IgD-negative memory B cell (primary cell): ENCODE measurements at regions not wholly inside any gene's neighbourhood (a gene's known extent, or its start where the extent isn't known, plus 50 kb on each side); places are given as distances from the start of the nearest gene placed in this dataset.

Source experiments
- H3K27ac Mint-ChIP-seq, 3 donors: one replicate each; pipeline ENCODE4 v1.8.0; 2020 to 2022; ENCODE audit warnings: mild to moderate bottlenecking in 3 of 3, mixed read lengths in 3 of 3, moderate library complexity in 1 of 3
- H3K27me3 Mint-ChIP-seq: one replicate; pipeline ENCODE4 v1.8.0; 2021; ENCODE audit warnings: mixed read lengths
- H3K36me3 Mint-ChIP-seq: one replicate; pipeline ENCODE4 v1.8.0; 2020; ENCODE audit warnings: mild to moderate bottlenecking, mixed read lengths
- H3K4me1 Mint-ChIP-seq, 3 donors: one replicate each; pipeline ENCODE4 v1.8.0; 2020 to 2022; ENCODE audit warnings: mixed read lengths in 3 of 3, mild to moderate bottlenecking in 1 of 3
- H3K4me3 Mint-ChIP-seq, 4 donors: one replicate each; pipeline ENCODE4 v1.8.0; 2020 to 2022; ENCODE audit warnings: mild to moderate bottlenecking in 4 of 4, mixed read lengths in 4 of 4, moderate library complexity in 3 of 4
- H3K9me3 Mint-ChIP-seq, 3 donors: one replicate each; pipeline ENCODE4 v1.8.0; 2020 to 2021; ENCODE audit warnings: mixed read lengths in 3 of 3, mild to moderate bottlenecking in 1 of 3

GRCh38 chr5:2803751-2804150, 52.3 kb upstream of the IRX2 start:
- no peaks in the 10 kb centered on the region for H3K4me1 Mint-ChIP-seq

GRCh38 chr5:2802693-2803365, 51.4 kb upstream of the IRX2 start:
- no peak overlapping the region for H3K27ac Mint-ChIP-seq
- peaks cover 0 to 8% (median 2%) of the 10 kb centered on the region in 3 donors for H3K9me3 Mint-ChIP-seq
- no peaks in the 10 kb centered on the region for H3K27me3 Mint-ChIP-seq
- no peak overlapping the region for H3K4me3 Mint-ChIP-seq
- H3K36me3 Mint-ChIP-seq = no peaks in the 10 kb centered on the region
- H3K4me1 Mint-ChIP-seq = no peaks in the 10 kb centered on the region

More at GRCh38 chr5:2803751-2804150, 52.3 kb upstream of the IRX2 start:
- Mint-ChIP-seq H3K4me3 (no peak overlapping the region), H3K9me3 (peaks cover 0 to 8% (median 2%) of the 10 kb centered on the region in 3 donors), H3K36me3 (no peaks in the 10 kb centered on the region), H3K27me3 (no peaks in the 10 kb centered on the region), H3K27ac (no peak overlapping the region)

- Mint-ChIP-seq H3K4me1 (no peaks in the 10 kb centered on the region), H3K27me3 (no peaks in the 10 kb centered on the region), H3K4me3 (peak overlapping the region in 1 of 4 donors; percentile 12), H3K9me3 (peaks cover 0 to 8% (median 0%) of the 10 kb centered on the region in 3 donors), H3K27ac (no peak overlapping the region), H3K36me3 (peaks cover 2% of the 10 kb centered on the region)
Measured at GRCh38 chr5:2801577-2802525, 50.4 kb upstream of the IRX2 start.
